Trophoblast cell (in vitro differentiated cells and primary cell): ENCODE measurements at regions not wholly inside any gene's neighbourhood (a gene's known extent, or its start where the extent isn't known, plus 50 kb on each side); places are given as distances from the start of the nearest gene placed in this dataset.

Source experiments
- DNase-seq, 2 donors: peaks; one replicate each; pipeline ENCODE4 v3.0.0-alpha.2; 2016
- H2AFZ ChIP-seq: 2 replicates; pipeline ENCODE4 v1.6.1; 2013; ENCODE audit warnings: low read length, moderate library complexity, mild to moderate bottlenecking; ENCODE audit not compliant: insufficient read depth, poor library complexity
- H2AK5ac ChIP-seq: 2 replicates; pipeline ENCODE4 v1.6.1; 2013; ENCODE audit warnings: mild to moderate bottlenecking, low read length
- H2BK120ac ChIP-seq: 2 replicates; pipeline ENCODE4 v1.6.1; 2013; ENCODE audit warnings: low read length, mild to moderate bottlenecking, moderate library complexity; ENCODE audit not compliant: insufficient read depth, poor library complexity
- H2BK12ac ChIP-seq: 2 replicates; pipeline ENCODE4 v1.6.1; 2013; ENCODE audit warnings: mild to moderate bottlenecking, low read length, moderate library complexity
- H2BK5ac ChIP-seq: 2 replicates; pipeline ENCODE4 v1.6.1; 2013; ENCODE audit warnings: low read length, low read depth, moderate library complexity, mild to moderate bottlenecking; ENCODE audit not compliant: poor library complexity
- H3K14ac ChIP-seq: 2 replicates; pipeline ENCODE4 v1.6.1; 2013; ENCODE audit warnings: mild to moderate bottlenecking, low read length
- H3K18ac ChIP-seq: 2 replicates; pipeline ENCODE4 v1.6.1; 2013; ENCODE audit warnings: mild to moderate bottlenecking, low read length
- H3K23ac ChIP-seq: 2 replicates; pipeline ENCODE4 v1.6.1; 2013; ENCODE audit warnings: low read length
- H3K27ac ChIP-seq: 2 replicates; pipeline ENCODE4 v1.5.1; 2013; ENCODE audit warnings: low read depth, mild to moderate bottlenecking, inconsistent platforms, low read length, moderate library complexity
- H3K27me3 ChIP-seq: 2 replicates; pipeline ENCODE4 v1.6.1; 2013; ENCODE audit warnings: inconsistent platforms, mild to moderate bottlenecking, low read length, moderate library complexity; ENCODE audit not compliant: insufficient read depth
- H3K36me3 ChIP-seq, 2 experiments: 1 replicate in 1 of 2; 2 replicates in 1 of 2; pipeline ENCODE4 v1.6.1; 2013; ENCODE audit warnings: low read length in 2 of 2, mild to moderate bottlenecking in 2 of 2, moderate library complexity in 1 of 2; ENCODE audit not compliant: insufficient read depth in 2 of 2, control insufficient read depth in 1 of 2
- H3K4ac ChIP-seq: 2 replicates; pipeline ENCODE4 v1.6.1; 2013; ENCODE audit warnings: low read depth, mild to moderate bottlenecking, low read length, moderate library complexity
- H3K4me1 ChIP-seq, 2 experiments: 1 replicate in 1 of 2; 2 replicates in 1 of 2; pipeline ENCODE4 v1.6.1; 2013; ENCODE audit warnings: low read length in 2 of 2, mild to moderate bottlenecking in 2 of 2, moderate library complexity in 1 of 2; ENCODE audit not compliant: insufficient read depth in 2 of 2, control insufficient read depth in 1 of 2
- H3K4me2 ChIP-seq: 2 replicates; pipeline ENCODE4 v1.6.1; 2013; ENCODE audit warnings: inconsistent platforms, mild to moderate bottlenecking, low read length, moderate library complexity
- H3K4me3 ChIP-seq: 2 replicates; pipeline ENCODE4 v1.5.1; 2013; ENCODE audit warnings: mild to moderate bottlenecking, low read depth, low read length, inconsistent platforms
- H3K79me1 ChIP-seq: one replicate; pipeline ENCODE4 v1.6.1; 2013; ENCODE audit warnings: low read length
- H3K79me2 ChIP-seq: 2 replicates; pipeline ENCODE4 v1.6.1; 2013; ENCODE audit warnings: low read length, mild to moderate bottlenecking; ENCODE audit not compliant: control insufficient read depth, insufficient read depth, poor library complexity
- H3K9ac ChIP-seq: 2 replicates; pipeline ENCODE4 v1.6.1; 2013; ENCODE audit warnings: mild to moderate bottlenecking, low read length
- H3K9me3 ChIP-seq: 2 replicates; pipeline ENCODE4 v1.6.1; 2013; ENCODE audit warnings: low read depth, mild to moderate bottlenecking, control low read depth, inconsistent platforms, low read length; ENCODE audit not compliant: insufficient read depth
- H4K12ac ChIP-seq: 2 replicates; pipeline ENCODE4 v1.6.1; 2013; ENCODE audit warnings: low read depth, mild to moderate bottlenecking, low read length, moderate library complexity
- H4K8ac ChIP-seq: 2 replicates; pipeline ENCODE4 v1.6.1; 2013; ENCODE audit warnings: low read depth, mild to moderate bottlenecking, low read length, moderate library complexity
- H4K91ac ChIP-seq: one replicate; pipeline ENCODE4 v1.6.1; 2013; ENCODE audit warnings: low read depth, mild to moderate bottlenecking, low read length, moderate library complexity
- WGBS: extraction: QIAGEN DNeasy Blood & Tissue Kit; methylation state at CpG from one replicate; pipeline ENCODE4 v1.1.7; 2013; ENCODE audit warnings: missing lambda C conversion rate; ENCODE audit not compliant: insufficient read length, insufficient coverage; ENCODE audit errors: extremely low coverage; 5-methylcytosine and 5-hydroxymethylcytosine counted together

- no peaks in the 10 kb centered on the region for H3K9me3 ChIP-seq
- H2BK12ac ChIP-seq, result no peak overlapping the region
- peak overlapping the region; percentile 99 for H3K27ac ChIP-seq
- H3K14ac ChIP-seq, result peak overlapping the region; percentile 90
- peaks cover 18 to 36% of the 10 kb centered on the region in 2 experiments for H3K4me1 ChIP-seq
- peaks cover 0 to 2% of the 10 kb centered on the region in 2 experiments for H3K36me3 ChIP-seq
- H2BK5ac ChIP-seq, result peak overlapping the region; percentile 98
- no CpG with 5 or more reads among the region's 4 CpGs for WGBS
- H4K91ac ChIP-seq, result peak overlapping the region; percentile 98
- no peak overlapping the region for H3K18ac ChIP-seq
- H3K4me3 ChIP-seq, result no peak overlapping the region
- no peak overlapping the region for H2AFZ ChIP-seq
- no peak overlapping the region for H3K9ac ChIP-seq
- peaks cover 22% of the 10 kb centered on the region for H3K79me2 ChIP-seq
- peak in 1 of 2 donors; percentile 37 for DNase-seq
- peak overlapping the region; percentile 58 for H4K12ac ChIP-seq
- peaks cover 71% of the 10 kb centered on the region for H3K79me1 ChIP-seq
- peak overlapping the region; percentile 99 for H2BK120ac ChIP-seq
- no peak overlapping the region for H3K4me2 ChIP-seq
- H4K8ac ChIP-seq, result peak overlapping the region; percentile 93
- no peak overlapping the region for H2AK5ac ChIP-seq
- H3K4ac ChIP-seq, result peak overlapping the region; percentile 73
- H3K27me3 ChIP-seq, result no peaks in the 10 kb centered on the region
- no peak overlapping the region for H3K23ac ChIP-seq
Measured at GRCh38 chr10:29102233-29102632, 186.6 kb upstream of the LYZL1 start.

GRCh38 chr10:29102636-29103035 lies 186.2 kb upstream of the LYZL1 start:
- H2BK120ac ChIP-seq, result peak overlapping the region; percentile 99
- H4K12ac ChIP-seq, result peak overlapping the region; percentile 58
- no CpG with 5 or more reads among the region's 3 CpGs for WGBS

GRCh38 chr10:29104661-29105399 lies 184.0 kb upstream of the LYZL1 start:
- Histone ChIP-seq H3K27ac (peak overlapping the region; percentile 65), H3K18ac (peak overlapping the region; percentile 84), H3K79me1 (peaks cover 77% of the 10 kb centered on the region), H2BK5ac (peak overlapping the region; percentile 94), H4K91ac (peak overlapping the region; percentile 95), H2AK5ac (peak overlapping the region; percentile 94), H4K8ac (peak overlapping the region; percentile 80), H3K27me3 (no peaks in the 10 kb centered on the region), H3K4me3 (no peak overlapping the region), H3K14ac (peak overlapping the region; percentile 83), H4K12ac (no peak overlapping the region), H2AFZ (no peak overlapping the region), H3K23ac (no peak overlapping the region), H3K9ac (no peak overlapping the region), H2BK120ac (peak overlapping the region; percentile 97), H3K79me2 (peaks cover 25% of the 10 kb centered on the region), H3K4me1 (peaks cover 23 to 39% of the 10 kb centered on the region in 2 experiments), H3K4ac (peak overlapping the region; percentile 75), H3K36me3 (peaks cover 0 to 2% of the 10 kb centered on the region in 2 experiments), H3K9me3 (no peaks in the 10 kb centered on the region), H3K4me2 (no peak overlapping the region), H2BK12ac (peak overlapping the region; percentile 97)
- WGBS, result no CpG with 5 or more reads among the region's 7 CpGs
- DNase-seq, result no peak

More at GRCh38 chr10:29102636-29103035, 186.2 kb upstream of the LYZL1 start:
- DNase-seq, result no peak
- Histone ChIP-seq H4K8ac (peak overlapping the region; percentile 93), H3K36me3 (peaks cover 0 to 2% of the 10 kb centered on the region in 2 experiments), H3K23ac (no peak overlapping the region), H3K79me1 (peaks cover 74% of the 10 kb centered on the region), H3K27ac (peak overlapping the region; percentile 99), H3K4me1 (peaks cover 18 to 36% of the 10 kb centered on the region in 2 experiments), H3K4ac (peak overlapping the region; percentile 73), H3K18ac (peak overlapping the region; percentile 85), H3K4me3 (no peak overlapping the region), H3K9me3 (no peaks in the 10 kb centered on the region), H2BK12ac (peak overlapping the region; percentile 87), H3K79me2 (peaks cover 25% of the 10 kb centered on the region), H3K9ac (no peak overlapping the region), H3K4me2 (no peak overlapping the region), H3K14ac (peak overlapping the region; percentile 90), H2BK5ac (peak overlapping the region; percentile 98), H4K91ac (peak overlapping the region; percentile 98), H2AK5ac (peak overlapping the region; percentile 96), H3K27me3 (no peaks in the 10 kb centered on the region), H2AFZ (no peak overlapping the region)

- Histone ChIP-seq H2AFZ (no peak overlapping the region), H3K9ac (no peak overlapping the region), H3K4ac (peak overlapping the region; percentile 81), H3K4me3 (no peak overlapping the region), H2BK12ac (peak overlapping the region; percentile 95), H3K36me3 (peaks cover 0 to 2% of the 10 kb centered on the region in 2 experiments), H3K79me2 (peaks cover 17% of the 10 kb centered on the region), H3K27ac (peak overlapping the region; percentile 65), H4K12ac (no peak overlapping the region), H3K14ac (peak overlapping the region; percentile 95), H3K79me1 (peaks cover 76% of the 10 kb centered on the region), H2AK5ac (peak overlapping the region; percentile 94), H3K27me3 (no peaks in the 10 kb centered on the region), H3K9me3 (no peaks in the 10 kb centered on the region), H3K18ac (peak overlapping the region; percentile 96), H3K4me1 (peaks cover 19 to 41% of the 10 kb centered on the region in 2 experiments), H3K4me2 (no peak overlapping the region), H4K8ac (peak overlapping the region; percentile 75), H2BK120ac (peak overlapping the region; percentile 98), H4K91ac (peak overlapping the region; percentile 98), H2BK5ac (peak overlapping the region; percentile 98), H3K23ac (no peak overlapping the region)
- DNase-seq, result peak; percentile 15 to 56
- no CpG with 5 or more reads among the region's 4 CpGs for WGBS
Measured at GRCh38 chr10:29105516-29106215, 183.2 kb upstream of the LYZL1 start.
